CD4-positive, alpha-beta T cell treated with Interleukin-15 for 1 hour (primary cell): ENCODE measurements at regions not wholly inside any gene's neighbourhood (a gene's known extent, or its start where the extent isn't known, plus 50 kb on each side); places are given as distances from the start of the nearest gene placed in this dataset.

ENCODE experiments used
- DNase-seq: peaks from one replicate; pipeline ENCODE4 v3.0.0-alpha.2; 2020

DNA sequence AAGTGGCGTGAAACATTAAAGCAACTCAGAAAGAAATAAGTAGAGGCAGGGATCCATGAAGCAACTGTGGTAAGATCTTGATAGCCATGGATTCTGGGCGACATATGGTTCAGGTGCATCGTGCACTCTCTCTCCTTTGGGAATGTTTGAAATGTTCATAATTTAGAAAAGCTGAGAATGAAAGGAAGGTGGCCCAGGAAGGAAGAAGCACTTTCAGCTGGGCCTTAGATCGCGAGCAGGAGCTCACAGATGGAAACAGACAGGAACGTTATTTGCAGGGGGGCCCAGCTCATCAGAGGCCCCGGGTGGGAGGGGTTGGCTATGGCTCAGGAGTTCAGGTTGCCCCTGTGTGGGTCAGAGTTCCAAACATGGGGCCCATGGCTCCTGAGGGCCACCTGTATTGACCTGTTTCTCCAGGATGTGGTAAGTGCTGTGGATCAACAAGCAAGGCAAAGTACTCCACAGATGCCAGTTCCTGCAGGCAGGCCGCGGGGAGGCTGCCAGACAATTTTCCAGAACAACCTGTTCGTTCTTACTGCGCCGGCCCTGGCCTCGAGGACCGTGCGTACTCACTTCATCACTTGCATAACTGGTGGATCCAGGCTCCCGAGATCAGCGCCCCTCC lies 253.2 kb downstream of the TOMM20 start:
- no peak for DNase-seq

DNA sequence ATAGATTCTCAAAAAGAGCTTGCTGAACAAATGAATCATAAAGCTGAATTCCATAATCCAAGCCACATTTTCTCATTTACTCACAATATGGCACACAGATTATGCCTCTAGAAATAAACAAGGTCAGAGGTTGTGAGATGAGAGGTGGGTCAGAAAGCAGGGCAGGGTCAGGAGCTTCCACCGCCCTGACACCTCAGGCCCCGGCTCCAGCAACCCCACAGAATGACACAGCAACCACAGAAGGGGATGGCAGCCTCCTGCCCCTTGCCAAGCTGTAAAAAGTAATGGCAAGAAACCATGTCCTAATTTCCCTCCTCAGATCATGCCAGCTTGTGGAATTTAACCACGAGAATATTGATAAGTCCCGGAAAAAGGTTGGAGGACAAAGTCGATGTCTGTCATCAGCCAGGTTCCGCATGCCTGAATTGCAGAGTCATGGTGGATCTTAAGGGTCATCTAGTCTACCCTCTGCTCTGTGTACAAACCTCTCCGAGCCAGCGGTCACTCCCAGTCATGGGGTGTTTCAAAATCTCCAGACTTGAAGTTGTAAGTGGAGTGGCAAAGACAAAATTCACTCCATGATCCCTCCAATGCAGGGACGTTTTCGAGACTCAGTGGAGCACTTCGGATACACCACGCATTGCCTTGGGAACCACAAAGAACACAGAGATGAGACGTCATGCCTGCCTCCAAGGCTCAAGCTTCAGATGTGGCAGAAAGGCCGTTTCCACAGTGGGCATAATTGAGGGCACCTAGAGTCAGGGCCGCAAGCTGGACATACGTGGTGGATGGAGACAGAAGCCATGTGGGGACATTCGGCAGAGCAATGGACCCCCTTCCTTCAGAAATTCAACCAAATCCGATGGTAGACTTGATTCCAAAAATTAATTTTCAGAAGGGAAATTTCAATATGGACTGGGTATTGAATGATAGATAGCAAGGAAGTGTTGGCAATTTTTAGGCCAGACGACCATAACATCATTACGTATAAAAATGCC lies 254.0 kb downstream of the TOMM20 start:
- DNase-seq, result no peak

DNA sequence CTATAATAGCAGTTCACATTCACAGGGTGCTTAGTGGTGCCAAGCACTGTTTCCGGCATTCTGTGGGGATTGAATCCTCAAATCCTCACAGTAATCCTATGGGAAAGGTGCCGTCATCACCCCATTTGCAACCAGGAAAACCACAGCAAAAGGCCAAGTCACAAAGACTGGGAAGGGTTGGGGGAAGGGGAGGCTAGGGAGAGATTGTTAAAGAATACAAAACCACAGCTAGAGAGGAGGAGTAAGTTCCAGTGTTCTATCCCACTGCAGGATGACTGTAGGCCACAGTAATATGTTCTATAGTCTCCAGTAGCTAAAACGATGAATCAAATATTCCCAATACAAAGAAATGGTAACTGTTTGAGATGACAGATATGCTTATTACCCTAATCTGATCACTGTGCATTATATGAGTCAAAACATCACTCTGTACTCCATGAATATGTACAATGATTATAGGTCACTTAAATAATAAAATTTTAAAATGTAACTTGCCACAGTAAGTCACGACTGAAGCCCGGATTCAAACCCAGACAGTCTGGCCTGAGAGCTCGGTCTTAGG lies 256.8 kb downstream of the TOMM20 start:
- DNase-seq, result no peak

DNA sequence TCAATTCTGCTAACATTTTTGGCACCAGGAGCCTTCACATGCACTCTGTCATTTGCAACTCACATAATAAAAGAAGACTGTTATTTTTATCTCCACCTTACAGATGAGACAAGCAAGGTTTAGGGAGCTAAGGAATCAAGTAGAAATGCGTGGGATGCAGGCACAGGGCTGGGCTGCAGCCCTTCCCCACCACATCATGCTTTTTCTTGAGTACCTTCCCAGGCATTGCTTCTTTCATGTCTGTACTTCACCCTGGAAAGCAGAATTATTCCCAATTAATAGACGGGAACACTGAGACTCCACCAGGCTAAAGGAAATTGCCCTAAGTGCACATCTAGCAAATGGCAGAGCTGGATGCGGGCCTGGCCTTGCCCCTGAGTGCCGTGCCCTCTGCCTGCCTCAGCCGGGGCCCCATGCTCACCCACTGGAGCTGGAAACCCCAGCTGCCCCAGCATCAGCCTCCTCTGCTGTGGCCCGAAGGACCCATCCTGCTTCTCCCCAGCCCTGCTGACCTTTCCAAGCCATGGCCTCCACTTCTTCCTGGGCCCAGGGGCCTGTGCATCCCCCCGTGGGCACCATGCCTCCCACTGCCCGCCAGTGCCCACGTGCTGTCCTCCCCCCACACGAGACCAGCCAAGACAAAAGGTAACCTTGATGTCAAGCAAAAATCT lies 257.5 kb downstream of the TOMM20 start:
- no peak for DNase-seq

DNA sequence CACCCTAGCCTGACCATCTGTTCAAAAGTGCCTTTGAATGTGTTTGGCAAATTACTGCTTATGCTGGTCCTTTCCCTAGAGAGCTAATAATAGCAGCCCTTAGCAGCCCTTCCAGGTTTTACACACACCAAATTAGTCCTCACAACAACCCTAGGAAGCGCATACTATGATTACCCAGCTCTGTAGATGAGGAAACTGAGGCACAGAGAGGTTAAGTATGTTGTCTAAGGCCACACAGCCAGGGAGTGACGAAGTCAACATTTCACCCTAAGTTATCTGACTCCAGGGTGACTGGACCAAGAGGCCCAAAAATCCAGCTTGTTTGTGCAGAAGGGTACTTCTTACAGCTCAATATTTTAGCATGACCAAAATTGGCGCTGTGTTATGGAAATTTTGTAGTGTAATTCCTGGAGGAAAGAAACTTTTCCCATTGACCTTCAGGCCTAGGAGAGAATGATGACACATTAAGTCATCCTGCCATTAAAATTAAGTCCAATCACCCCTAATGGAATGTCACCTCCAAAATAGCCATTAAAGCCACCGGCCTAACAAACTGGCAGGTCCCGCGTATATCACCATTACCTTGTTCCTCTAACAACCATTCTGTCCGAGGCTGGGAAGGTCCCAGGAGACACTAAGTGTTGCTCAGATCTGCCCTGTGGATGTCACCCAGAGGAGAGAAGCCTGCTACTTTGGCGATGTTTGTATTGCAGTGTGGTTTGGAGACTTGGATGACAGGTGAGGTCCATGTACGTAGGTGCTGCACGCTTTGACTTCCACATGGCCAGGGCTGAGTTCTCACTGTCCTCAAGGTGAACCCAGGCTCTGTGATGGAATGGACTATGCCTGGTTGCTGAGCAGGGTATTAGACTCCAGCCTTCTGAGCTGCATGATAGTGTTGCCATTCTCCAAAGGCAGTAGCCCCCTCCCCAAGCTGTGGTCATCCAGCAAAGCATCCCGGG lies 258.3 kb downstream of the TOMM20 start:
- DNase-seq, result no peak

DNA sequence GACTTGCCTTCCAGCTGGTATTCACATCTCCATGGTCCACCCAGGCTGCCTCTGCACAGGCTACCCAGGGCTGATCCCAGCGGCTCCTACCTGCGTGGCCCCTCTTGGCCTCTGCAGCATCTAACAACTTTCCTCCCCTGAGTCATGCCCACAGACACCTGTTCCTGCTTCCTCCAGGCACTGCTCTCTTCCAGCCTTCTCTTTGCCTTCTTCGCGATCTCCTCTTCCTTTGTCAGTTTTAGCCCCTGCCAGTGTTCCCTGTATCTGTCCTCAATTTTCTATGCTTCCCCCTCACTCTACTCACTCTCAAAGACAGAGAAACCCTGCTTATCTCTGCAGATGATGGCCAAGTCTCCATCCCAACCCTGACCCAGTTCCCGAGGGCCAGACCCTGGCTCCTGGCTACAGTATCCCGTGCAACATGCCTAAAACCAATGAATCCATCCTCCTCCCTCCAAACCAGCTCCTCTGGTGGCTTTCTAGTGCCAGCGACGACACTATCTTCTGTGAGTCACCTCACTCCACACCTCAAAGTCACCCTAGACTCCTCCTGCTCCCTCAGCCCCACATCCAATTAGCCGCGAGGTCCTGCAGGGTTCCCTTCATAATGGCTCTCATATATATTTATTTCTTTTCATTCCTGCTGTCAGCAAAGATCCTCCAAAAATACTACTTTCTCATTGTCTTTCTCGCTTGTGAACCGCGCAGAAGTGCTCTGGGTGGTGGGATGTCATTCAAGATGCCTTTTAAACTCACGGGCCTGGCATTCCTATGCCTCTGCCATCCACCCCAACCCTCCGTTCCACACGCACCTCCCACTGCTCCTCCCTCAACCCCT lies 259.2 kb downstream of the TOMM20 start:
- DNase-seq, result no peak

DNA sequence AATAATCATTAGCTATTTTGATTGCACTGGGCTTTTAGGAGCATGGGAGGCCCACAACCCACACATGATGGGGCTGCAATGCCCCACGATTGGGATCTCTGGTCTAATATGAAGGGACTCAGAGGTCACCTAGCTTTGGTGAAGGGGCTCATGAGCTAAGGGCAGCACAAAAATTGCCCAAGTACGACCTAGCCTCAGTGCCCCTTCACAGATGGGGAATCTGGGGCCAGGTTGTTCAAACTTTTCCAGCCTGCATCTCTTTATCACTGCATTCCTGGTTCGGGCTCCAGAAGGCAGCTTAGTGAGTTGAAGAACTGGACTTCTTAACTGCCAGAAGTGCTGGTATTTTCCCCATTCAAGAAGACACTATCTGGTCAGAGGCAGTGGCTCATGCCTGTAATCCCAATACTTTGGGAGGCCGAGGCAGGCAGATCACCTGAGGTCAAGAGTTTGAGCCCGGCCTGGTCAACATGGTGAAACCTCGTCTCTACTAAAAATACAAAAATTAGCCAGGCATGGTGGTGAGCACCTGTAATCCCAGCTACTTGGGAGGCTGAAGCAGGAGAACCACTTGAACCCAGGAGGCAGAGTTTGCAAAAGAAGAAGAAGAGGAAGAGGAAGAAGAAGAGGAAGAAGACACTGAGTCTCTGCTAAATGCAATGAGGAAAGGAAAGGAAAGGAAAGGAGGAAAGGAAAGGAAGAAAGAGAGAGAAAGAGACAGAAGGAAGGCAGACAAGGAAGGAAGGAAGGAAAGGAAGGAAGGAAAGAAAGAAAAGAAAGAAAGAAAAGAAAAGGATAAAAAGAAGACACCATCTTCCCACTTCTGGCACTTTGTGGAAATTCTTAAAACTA lies 258.5 kb upstream of the IRF2BP2 start:
- DNase-seq, result no peak

DNA sequence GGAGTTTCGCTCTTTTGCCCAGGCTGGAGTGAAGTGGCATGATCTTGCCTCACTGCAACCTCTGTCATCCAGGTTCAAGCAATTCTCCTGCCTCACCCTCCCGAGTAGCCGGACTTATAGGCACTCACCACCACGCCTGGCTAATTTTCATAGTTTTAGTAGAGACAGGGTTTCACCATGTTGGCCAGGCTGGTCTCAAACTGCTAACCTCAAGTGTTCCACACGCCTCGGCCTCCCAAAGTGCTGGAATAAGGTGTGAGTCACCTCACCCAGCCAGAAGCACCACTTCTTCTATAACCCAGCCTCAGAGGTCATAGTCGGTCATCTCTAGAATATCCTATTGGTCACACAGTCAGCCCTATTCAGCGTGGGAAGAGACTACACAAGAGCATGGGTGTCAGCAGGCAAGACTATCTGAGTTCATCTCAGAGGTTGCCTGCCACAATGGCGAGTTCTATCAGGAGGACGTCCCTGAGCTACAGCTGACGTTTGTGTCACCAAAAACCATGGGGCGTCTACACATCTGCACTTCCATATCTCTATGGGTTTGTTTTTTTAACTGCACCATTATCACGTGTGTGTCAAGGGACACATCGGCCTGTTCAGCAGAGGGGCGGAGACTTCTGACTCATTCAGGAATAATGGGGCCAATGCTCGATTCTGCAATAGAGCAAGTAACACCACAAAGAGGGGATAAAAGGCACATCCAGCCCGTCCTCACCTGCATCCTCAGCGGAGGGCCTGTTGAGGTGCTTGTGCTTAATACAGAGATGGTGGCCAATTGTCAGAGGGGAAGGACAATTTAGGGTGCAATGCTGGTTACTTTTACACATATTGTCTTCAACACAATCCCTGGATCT lies 256.3 kb upstream of the IRF2BP2 start:
- DNase-seq, result peak; percentile 77

DNA sequence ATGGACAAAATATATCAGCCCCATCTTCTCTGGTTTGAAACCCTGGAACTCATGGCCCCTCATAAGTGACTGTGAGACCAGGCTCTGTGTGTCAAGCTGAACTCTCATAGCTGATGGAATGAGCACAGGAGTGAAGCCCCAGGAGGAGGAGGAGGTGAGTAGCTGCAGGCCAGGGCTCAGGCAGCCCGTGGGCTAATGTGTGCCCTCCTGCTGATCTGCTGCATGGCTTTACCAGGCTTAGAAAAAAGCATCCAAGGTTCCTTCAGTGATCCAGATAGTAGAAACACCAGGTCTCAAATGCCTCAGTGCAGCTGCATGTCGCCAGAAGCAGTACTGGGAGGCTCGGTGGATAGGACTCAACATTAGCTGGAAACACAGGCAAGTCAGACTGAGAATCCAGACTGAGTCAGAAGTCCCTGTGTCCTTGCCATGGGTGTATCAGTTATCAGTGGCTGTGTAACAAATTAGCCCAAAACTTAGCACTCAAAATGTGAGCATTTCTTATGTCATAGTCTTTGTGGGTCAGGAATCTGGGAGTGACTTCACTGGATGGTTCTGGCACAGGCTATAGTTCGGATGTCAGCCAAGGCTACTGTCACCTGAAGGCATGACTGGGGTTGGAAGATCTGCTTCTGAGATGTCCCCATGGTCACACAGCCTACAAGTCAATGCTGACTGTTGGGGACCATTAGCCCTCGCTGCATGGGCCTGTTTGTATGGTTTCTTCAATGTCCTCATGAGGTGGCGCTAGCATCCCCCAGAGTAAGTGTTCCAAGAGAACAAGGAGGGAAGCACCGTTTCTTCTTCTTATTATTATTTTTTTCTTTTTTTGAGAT lies 255.4 kb upstream of the IRF2BP2 start:
- DNase-seq, result no peak

DNA sequence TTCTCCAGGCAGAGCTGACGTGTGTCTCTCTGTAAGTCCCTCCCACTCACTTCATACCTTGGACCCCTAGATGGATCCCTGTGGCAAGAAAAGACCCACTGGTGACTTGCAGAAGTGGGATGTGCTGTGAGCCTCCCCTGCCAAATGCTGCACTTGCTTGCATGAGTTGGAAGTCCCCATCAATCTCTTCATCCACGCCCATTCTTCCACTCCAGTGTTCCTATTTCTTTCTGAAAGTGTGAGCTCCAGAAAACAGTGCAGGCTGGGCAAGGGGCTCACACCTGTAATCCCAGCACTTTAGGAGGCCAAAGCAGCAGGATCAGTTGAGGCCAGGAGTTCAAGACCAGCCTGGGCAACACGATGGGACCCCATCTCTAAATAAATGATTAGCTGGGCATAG lies 254.1 kb upstream of the IRF2BP2 start:
- no peak for DNase-seq

DNA sequence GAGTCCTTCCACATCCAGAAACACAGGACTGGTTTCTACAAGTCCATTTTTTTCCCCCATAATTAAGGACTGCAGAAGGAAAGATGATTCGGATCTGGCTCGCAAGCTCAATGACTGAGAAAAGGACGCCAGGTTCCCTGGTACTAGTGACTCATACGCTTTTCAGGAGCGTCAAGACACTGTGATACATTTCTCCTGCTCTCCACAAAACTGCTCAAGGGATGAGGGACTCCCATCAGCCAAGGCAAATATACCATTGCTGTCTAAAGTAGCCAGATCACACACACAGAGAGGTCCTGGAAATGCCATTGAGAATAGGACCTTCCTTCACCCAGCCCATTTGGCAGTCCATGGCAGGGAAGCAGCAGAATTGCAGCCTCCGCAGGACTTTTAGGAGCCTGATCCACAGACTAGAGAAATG lies 253.6 kb upstream of the IRF2BP2 start:
- no peak for DNase-seq

DNA sequence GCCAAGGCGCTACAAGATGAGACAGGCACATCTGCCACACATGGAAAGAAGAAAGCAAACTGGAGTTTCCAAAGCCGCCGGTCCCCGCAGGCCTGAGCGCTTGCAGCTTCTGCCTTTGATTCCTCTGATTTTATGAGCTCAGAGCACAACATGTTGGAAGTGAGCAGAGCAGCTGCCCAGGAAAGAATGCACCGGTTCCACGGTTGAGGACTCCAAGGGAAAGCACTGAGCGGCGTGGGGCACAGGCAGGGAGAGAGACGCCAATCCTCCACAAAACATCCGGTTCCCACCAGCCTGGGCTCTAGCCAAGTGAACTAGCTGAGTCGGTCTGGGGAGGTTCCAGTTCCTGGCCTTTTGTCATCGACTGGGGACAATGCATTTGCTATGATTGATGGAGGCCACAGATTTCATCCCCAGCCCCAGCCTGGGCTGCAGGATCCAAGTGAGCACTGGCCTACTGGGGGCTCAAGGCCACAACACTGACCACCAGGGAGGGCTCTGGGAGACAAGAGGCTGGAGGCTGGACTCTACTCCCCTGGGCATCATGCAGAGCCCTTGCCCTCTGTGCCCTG lies 253.1 kb upstream of the IRF2BP2 start:
- no peak for DNase-seq

DNA sequence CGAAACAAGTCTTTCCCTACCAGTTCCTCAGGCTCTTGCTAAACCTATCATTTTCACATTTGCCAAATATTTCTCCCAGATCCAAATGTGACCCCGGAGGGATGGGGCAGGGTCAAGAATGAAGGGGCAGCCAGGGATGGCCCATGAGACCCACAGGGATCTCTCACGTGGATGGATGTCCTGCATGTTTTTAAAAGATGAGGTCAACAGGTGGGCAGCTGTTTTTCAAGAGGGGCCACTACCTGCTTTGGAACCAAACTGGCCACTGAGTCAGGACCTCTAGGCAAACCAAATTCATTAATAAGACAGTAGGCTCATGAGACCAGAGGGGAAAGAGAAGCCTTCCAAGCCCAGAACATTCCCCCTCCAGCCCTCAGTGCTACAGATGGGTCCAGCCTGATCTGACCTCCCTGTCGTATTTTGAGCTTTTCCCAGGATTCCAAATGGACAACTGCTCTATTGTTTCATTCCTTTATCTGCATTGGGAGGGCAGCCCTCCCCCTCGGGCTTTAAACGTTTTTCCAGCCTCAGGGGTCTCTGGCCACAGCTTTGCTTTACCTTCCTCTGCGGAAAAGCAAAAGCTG lies 252.5 kb upstream of the IRF2BP2 start:
- no peak for DNase-seq

DNA sequence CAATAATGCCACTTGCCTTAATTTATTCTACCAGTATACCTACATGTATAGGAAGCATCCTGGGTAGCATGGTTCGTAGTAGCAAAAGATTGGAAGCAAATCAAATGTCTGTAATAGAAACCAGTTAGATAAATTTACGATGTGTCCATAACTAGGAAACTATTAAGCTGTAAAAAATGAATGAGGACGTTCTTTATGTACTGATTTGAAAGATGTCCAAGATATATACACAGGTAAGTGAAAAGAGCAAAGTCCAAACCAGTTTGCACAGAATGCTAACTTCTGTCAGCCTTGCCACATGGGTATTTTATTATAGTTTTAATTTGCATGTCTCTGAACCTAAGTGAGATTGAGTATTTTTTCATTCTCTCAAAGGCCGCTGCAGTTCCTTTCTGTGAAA lies 251.8 kb upstream of the IRF2BP2 start:
- no peak for DNase-seq

DNA sequence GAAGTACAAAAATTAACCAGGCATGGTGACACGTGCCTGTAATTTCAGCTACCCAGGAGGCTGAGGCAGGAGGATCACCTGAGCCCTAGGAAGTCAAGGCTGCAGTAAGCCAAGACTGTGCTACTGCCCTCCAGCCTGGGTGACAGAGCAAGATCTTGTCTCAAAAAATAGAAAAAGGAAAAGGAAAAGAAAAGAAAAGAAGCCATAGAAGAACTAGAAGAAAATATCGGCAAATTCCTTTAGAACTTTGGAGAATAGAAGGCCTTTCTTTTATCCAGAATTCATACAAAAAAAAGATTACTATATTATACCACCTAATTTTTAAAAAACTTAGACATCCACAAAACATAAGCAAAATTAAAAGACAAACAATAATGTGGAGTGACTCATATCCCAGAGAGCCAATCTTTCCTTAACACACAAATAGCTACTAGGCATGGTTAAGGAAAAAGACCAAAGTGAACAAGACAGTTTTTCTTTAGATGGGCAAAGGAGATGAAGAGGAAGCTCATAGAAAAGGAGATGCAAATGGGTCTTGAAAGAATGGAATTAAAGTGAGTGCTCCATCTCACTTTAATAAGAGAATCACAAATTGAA lies 251.1 kb upstream of the IRF2BP2 start:
- DNase-seq, result no peak

DNA sequence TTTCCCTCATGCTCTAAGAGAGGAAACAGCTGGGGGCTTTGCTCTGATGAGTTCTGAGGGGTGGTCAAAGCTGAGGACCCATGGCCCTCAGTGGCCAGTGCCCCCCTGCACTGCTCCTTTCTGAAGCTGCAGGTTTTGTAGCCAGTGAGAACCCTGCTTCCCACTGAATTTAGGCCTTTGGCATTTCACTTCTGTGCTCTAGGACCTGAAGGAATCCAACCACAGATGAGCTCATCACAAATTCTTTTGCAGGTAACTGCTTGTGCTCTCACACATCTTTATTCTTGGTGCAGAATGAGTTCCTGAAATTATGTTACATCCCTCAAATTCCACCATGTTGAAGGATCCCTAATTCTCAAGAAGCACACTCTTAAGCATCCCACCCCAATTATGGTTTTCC lies 248.7 kb upstream of the IRF2BP2 start:
- no peak for DNase-seq

DNA sequence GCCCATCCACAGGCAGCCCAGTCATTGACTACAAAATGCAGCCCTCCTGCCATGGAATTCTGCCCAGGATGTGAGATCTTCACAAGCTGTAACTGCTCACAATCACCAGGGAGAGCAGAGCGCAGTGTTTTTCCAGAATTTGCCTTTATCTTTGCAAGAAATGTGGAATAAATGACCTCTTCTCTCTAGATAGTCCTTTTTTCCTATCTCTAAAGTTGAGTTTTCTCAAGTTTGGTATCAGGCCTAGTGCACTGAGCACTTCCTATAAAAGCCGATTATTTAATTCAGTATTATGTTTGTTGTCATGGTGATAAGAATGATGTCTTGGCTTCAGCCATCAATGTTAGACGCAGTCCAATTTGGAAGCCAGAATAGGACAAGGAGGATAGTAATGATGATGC lies 246.9 kb upstream of the IRF2BP2 start:
- no peak for DNase-seq
